SH-SY5Y (cell line): ENCODE measurements at regions not wholly inside any gene's neighbourhood (a gene's known extent, or its start where the extent isn't known, plus 50 kb on each side); places are given as distances from the start of the nearest gene placed in this dataset.

Experiments
- GATA2 ChIP-seq: IDR thresholded peaks from 2 replicates; pipeline ENCODE4 v1.6.1; 2011; ENCODE audit warnings: mild to moderate bottlenecking, low read depth, low read length
- GATA3 ChIP-seq: IDR thresholded peaks from 2 replicates; pipeline ENCODE4 v1.6.1; 2011; ENCODE audit warnings: low read depth, mild to moderate bottlenecking, low read length, moderate library complexity

GRCh38 chr18:40929399-40929798 lies 1025.6 kb upstream of the PIK3C3 start:
- 0 out of 2 replicates have a peak, but pooled peaks have one; percentile 44 for TF ChIP-seq GATA3
- peak; percentile 64 for TF ChIP-seq GATA2
